HCT116 (cell line): ENCODE measurements at regions not wholly inside any gene's neighbourhood (a gene's known extent, or its start where the extent isn't known, plus 50 kb on each side); places are given as distances from the start of the nearest gene placed in this dataset.

ENCODE experiments used
- ATF3 ChIP-seq: IDR thresholded peaks from 2 replicates; pipeline ENCODE4 v1.6.1; 2012
- CBX3 ChIP-seq: IDR thresholded peaks from 2 replicates; pipeline ENCODE4 v1.6.1; 2012; ENCODE audit warnings: low read depth
- CEBPB ChIP-seq: IDR thresholded peaks from 2 replicates; pipeline ENCODE4 v1.6.1; 2012; ENCODE audit warnings: low read depth
- EZH2 ChIP-seq: fragments of 200-600 bp; sonication (generic); IDR thresholded peaks from 2 replicates; pipeline ENCODE4 v1.6.1; 2017; ENCODE audit warnings: antibody characterized with exemption, mixed run types
- EZH2phosphoT487 ChIP-seq: fragments of 200-600 bp; IDR thresholded peaks from 2 replicates; pipeline ENCODE4 v1.6.1; 2018; ENCODE audit warnings: antibody characterized with exemption, borderline replicate concordance
- POLR2A ChIP-seq: IDR thresholded peaks from 2 replicates; pipeline ENCODE4 v1.7.0; 2011; ENCODE audit warnings: borderline replicate concordance; ENCODE audit not compliant: insufficient read depth, insufficient read length; ENCODE audit errors: extremely low read depth
- RAD21 ChIP-seq: IDR thresholded peaks from 2 replicates; pipeline ENCODE4 v1.6.1; 2012; ENCODE audit warnings: low read depth, mild to moderate bottlenecking
- REST ChIP-seq: IDR thresholded peaks from 2 replicates; pipeline ENCODE4 v1.6.1; 2012; ENCODE audit warnings: low read depth
- SP1 ChIP-seq: IDR thresholded peaks from 2 replicates; pipeline ENCODE4 v1.6.1; 2012; ENCODE audit warnings: low read depth
- TCF7L2 ChIP-seq: IDR thresholded peaks from 2 replicates; pipeline ENCODE4 v1.7.0; 2011; ENCODE audit warnings: borderline replicate concordance, inconsistent platforms; ENCODE audit not compliant: insufficient read depth, insufficient read length; ENCODE audit errors: extremely low read depth
- ZFX ChIP-seq: fragments of 450-650 bp; IDR thresholded peaks from 2 replicates; pipeline ENCODE4 v1.6.1; 2017
- ZNF274 ChIP-seq: fragments of 200-500 bp; sonication (Bioruptor generic); IDR thresholded peaks from 2 replicates; pipeline ENCODE4 v1.6.1; 2014; ENCODE audit warnings: mild to moderate bottlenecking, low read depth, low read length, inconsistent platforms
- TF ChIP-seq, protein P1 (sequence below), 3 experiments: fragments of 200-600 bp in 1 of 3; sonication (generic) in 1 of 3; IDR thresholded peaks in 2 of 3; conservative IDR thresholded peaks in 1 of 3; 2 replicates each; pipeline ENCODE4 v1.5.1; 2012 to 2017; ENCODE audit warnings: low read depth in 2 of 3, low read length in 2 of 3, antibody characterized with exemption in 1 of 3, borderline replicate concordance in 1 of 3, control low read depth in 1 of 3, mild to moderate bottlenecking in 1 of 3, mixed read lengths in 1 of 3, mixed run types in 1 of 3, moderate library complexity in 1 of 3; ENCODE audit not compliant: insufficient read depth in 1 of 3
- TF ChIP-seq, protein P2 (sequence below): IDR thresholded peaks from 2 replicates; pipeline ENCODE4 v1.6.1; 2012

DNA sequence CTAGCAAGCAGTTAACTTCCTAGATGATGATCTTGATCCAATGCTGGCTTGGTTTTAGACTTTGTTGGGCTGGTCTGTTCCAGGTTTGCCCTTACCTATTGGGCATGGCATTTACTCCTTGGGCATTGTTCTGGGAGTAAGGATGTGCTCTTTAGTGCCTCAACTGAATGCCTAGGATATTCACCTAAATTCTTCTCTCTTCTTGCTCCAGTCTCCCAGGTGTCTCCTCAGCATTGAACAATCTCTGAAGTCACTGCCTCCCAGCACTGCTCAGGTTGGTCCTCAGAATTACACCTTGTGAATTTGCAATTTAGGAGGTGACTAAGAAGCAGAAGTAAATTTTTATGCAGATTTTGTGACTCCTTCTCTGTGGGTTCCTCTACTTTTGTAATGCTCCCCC lies 307.7 kb upstream of the COL3A1 start:
- TF ChIP-seq EZH2, result no peak
- no peak for TF ChIP-seq EZH2phosphoT487
- no peak for TF ChIP-seq REST
- TF ChIP-seq, protein P1, sequence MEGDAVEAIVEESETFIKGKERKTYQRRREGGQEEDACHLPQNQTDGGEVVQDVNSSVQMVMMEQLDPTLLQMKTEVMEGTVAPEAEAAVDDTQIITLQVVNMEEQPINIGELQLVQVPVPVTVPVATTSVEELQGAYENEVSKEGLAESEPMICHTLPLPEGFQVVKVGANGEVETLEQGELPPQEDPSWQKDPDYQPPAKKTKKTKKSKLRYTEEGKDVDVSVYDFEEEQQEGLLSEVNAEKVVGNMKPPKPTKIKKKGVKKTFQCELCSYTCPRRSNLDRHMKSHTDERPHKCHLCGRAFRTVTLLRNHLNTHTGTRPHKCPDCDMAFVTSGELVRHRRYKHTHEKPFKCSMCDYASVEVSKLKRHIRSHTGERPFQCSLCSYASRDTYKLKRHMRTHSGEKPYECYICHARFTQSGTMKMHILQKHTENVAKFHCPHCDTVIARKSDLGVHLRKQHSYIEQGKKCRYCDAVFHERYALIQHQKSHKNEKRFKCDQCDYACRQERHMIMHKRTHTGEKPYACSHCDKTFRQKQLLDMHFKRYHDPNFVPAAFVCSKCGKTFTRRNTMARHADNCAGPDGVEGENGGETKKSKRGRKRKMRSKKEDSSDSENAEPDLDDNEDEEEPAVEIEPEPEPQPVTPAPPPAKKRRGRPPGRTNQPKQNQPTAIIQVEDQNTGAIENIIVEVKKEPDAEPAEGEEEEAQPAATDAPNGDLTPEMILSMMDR (IDR thresholded peaks at IDR 0.05 in 2 of 3, conservative IDR thresholded peaks at IDR 0.05 in 1 of 3; ENCODE audit: borderline replicate concordance in 1 of 3, insufficient read depth in 1 of 3, low read depth in 2 of 3, low read length in 2 of 3), result no peak
- no peak for TF ChIP-seq TCF7L2
- TF ChIP-seq, protein P2, sequence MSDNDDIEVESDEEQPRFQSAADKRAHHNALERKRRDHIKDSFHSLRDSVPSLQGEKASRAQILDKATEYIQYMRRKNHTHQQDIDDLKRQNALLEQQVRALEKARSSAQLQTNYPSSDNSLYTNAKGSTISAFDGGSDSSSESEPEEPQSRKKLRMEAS, result no peak
- no peak for TF ChIP-seq ZNF274
- no peak for TF ChIP-seq RAD21
- no peak for TF ChIP-seq ZFX
- TF ChIP-seq ATF3, result no peak
- TF ChIP-seq POLR2A, result no peak
- TF ChIP-seq SP1, result no peak
- no peak for TF ChIP-seq CEBPB
- no peak for TF ChIP-seq CBX3
